NT2/D1 (cell line): ENCODE measurements at regions not wholly inside any gene's neighbourhood (a gene's known extent, or its start where the extent isn't known, plus 50 kb on each side); places are given as distances from the start of the nearest gene placed in this dataset.

Experiments used
- DNase-seq: peaks from one replicate; pipeline ENCODE4 v3.0.0-alpha.2; 2011; ENCODE audit warnings: low read depth, low spot score
- H3K27me3 ChIP-seq: 2 replicates; pipeline ENCODE4 v1.6.0; 2011; ENCODE audit warnings: mild to moderate bottlenecking; ENCODE audit not compliant: insufficient read length, insufficient read depth
- H3K36me3 ChIP-seq: 2 replicates; pipeline ENCODE4 v1.6.1; 2011; ENCODE audit warnings: mild to moderate bottlenecking, low read length, mixed read lengths; ENCODE audit not compliant: insufficient read depth, insufficient read length
- H3K4me1 ChIP-seq: 2 replicates; pipeline ENCODE4 v1.5.1; 2011; ENCODE audit not compliant: insufficient read depth, insufficient read length
- H3K4me3 ChIP-seq: 2 replicates; pipeline ENCODE4 v1.5.1; 2011; ENCODE audit warnings: low read depth; ENCODE audit not compliant: insufficient read length
- H3K9ac ChIP-seq: 2 replicates; pipeline ENCODE4 v1.6.0; 2011; ENCODE audit warnings: low read depth; ENCODE audit not compliant: insufficient read length
- H3K9me3 ChIP-seq: 2 replicates; pipeline ENCODE4 v1.5.1; 2011; ENCODE audit warnings: mild to moderate bottlenecking, low read length; ENCODE audit not compliant: insufficient read depth
- SUZ12 ChIP-seq: IDR thresholded peaks from 2 replicates; pipeline ENCODE4 v1.6.1; 2011; ENCODE audit not compliant: insufficient read length, insufficient read depth; ENCODE audit errors: extremely low read depth
- YY1 ChIP-seq: IDR thresholded peaks from 2 replicates; pipeline ENCODE4 v1.6.1; 2011; ENCODE audit not compliant: insufficient read length, insufficient read depth
- ZNF274 ChIP-seq: IDR thresholded peaks from 2 replicates; pipeline ENCODE4 v1.6.1; 2011; ENCODE audit warnings: mild to moderate bottlenecking, low read depth, low read length

- H3K4me1 ChIP-seq = peaks cover 2% of the 10 kb centered on the region
- H3K36me3 ChIP-seq = no peaks in the 10 kb centered on the region
- H3K4me3 ChIP-seq = no peak overlapping the region
- no peaks in the 10 kb centered on the region for H3K27me3 ChIP-seq
- H3K9me3 ChIP-seq = no peaks in the 10 kb centered on the region
- TF ChIP-seq SUZ12 (no peak), YY1 (no peak), ZNF274 (no peak)
- no peak overlapping the region for H3K9ac ChIP-seq
- DNase-seq = no peak
Measured at GRCh38 chr17:59451706-59452105, 113.7 kb upstream of the DHX40 start.

GRCh38 chr17:59454633-59455105, 110.7 kb upstream of the DHX40 start:
- Histone ChIP-seq H3K27me3 (no peaks in the 10 kb centered on the region), H3K9ac (no peak overlapping the region), H3K4me3 (no peak overlapping the region), H3K36me3 (no peaks in the 10 kb centered on the region), H3K9me3 (no peaks in the 10 kb centered on the region), H3K4me1 (peaks cover 2% of the 10 kb centered on the region)
- DNase-seq = no peak
- TF ChIP-seq ZNF274 = no peak
- TF ChIP-seq YY1 = no peak
- TF ChIP-seq SUZ12 = no peak

GRCh38 chr17:59456428-59456827, 109.0 kb upstream of the DHX40 start:
- no peak for TF ChIP-seq ZNF274
- TF ChIP-seq YY1 = no peak
- no peak for TF ChIP-seq SUZ12
- Histone ChIP-seq H3K4me3 (no peak overlapping the region), H3K4me1 (peaks cover 2% of the 10 kb centered on the region), H3K36me3 (no peaks in the 10 kb centered on the region), H3K9me3 (no peaks in the 10 kb centered on the region), H3K9ac (no peak overlapping the region), H3K27me3 (no peaks in the 10 kb centered on the region)
- no peak for DNase-seq

- no peak for TF ChIP-seq ZNF274
- no peak for TF ChIP-seq YY1
- TF ChIP-seq SUZ12 = no peak
- no peak overlapping the region for H3K9ac ChIP-seq
- no peak for DNase-seq
Measured at GRCh38 chr17:59456923-59457615, 108.3 kb upstream of the DHX40 start.

GRCh38 chr17:59462385-59462784, 103.0 kb upstream of the DHX40 start:
- Histone ChIP-seq H3K9ac (no peak overlapping the region), H3K27me3 (no peaks in the 10 kb centered on the region), H3K4me3 (no peak overlapping the region), H3K9me3 (no peaks in the 10 kb centered on the region), H3K36me3 (no peaks in the 10 kb centered on the region), H3K4me1 (no peaks in the 10 kb centered on the region)
- no peak for TF ChIP-seq SUZ12
- TF ChIP-seq ZNF274 = no peak
- TF ChIP-seq YY1 = no peak
- no peak for DNase-seq

More at GRCh38 chr17:59456923-59457615, 108.3 kb upstream of the DHX40 start:
- no peaks in the 10 kb centered on the region for H3K9me3 ChIP-seq
- H3K4me3 ChIP-seq = no peak overlapping the region
- H3K36me3 ChIP-seq = no peaks in the 10 kb centered on the region
- H3K27me3 ChIP-seq = no peaks in the 10 kb centered on the region
- peaks cover 2% of the 10 kb centered on the region for H3K4me1 ChIP-seq

- no peak overlapping the region for H3K9ac ChIP-seq
- H3K36me3 ChIP-seq = no peaks in the 10 kb centered on the region
- no peak overlapping the region for H3K4me3 ChIP-seq
- no peaks in the 10 kb centered on the region for H3K9me3 ChIP-seq
- no peak for DNase-seq
- no peaks in the 10 kb centered on the region for H3K4me1 ChIP-seq
- H3K27me3 ChIP-seq = no peaks in the 10 kb centered on the region
- TF ChIP-seq ZNF274 = no peak
- TF ChIP-seq SUZ12 = no peak
- TF ChIP-seq YY1 = no peak
Measured at GRCh38 chr17:59464246-59464645, 101.2 kb upstream of the DHX40 start.

- no peaks in the 10 kb centered on the region for H3K27me3 ChIP-seq
- H3K4me1 ChIP-seq = no peaks in the 10 kb centered on the region
- DNase-seq = no peak
- no peaks in the 10 kb centered on the region for H3K9me3 ChIP-seq
- H3K4me3 ChIP-seq = no peak overlapping the region
- H3K36me3 ChIP-seq = no peaks in the 10 kb centered on the region
- H3K9ac ChIP-seq = no peak overlapping the region
- no peak for TF ChIP-seq ZNF274
- TF ChIP-seq YY1 = no peak
- no peak for TF ChIP-seq SUZ12
Measured at GRCh38 chr17:59465949-59466307, 99.5 kb upstream of the DHX40 start.
